ENCODE measurements at regions not wholly inside any gene's neighbourhood (a gene's known extent, or its start where the extent isn't known, plus 50 kb on each side); places are given as distances from the start of the nearest gene placed in this dataset.

DNA sequence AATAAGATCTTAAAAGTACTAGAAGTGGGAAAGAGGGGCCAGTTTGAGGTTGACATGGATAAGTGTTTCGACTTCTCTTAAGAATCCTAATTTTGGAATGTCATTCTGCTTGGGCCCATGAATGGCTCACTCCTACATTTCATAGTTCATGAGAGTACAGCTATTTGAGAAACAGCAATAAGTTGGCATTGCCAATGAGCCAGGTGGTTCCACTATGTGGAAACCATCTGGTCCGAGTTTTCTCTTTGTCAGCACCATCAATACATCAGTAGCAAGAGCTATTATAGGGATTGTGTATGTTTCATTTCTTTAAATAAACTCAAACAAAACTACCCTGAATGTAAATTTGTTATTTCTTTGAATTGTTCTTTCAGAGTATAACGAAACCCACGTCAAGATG is 78.1 kb upstream of the NEBL start:
- TF ChIP-seq CTCF (IDR thresholded peaks at IDR 0.05) (no peak), POLR2A (IDR thresholded peaks at IDR 0.05) (no peak), POLR2AphosphoS5 (IDR thresholded peaks at IDR 0.05) (no peak)
